GM19452 (cell line): ENCODE measurements at regions not wholly inside any gene's neighbourhood (a gene's known extent, or its start where the extent isn't known, plus 50 kb on each side); places are given as distances from the start of the nearest gene placed in this dataset.

Experiments
- ATAC-seq: cut with Tn5 transposase; IDR thresholded peaks from one replicate; pipeline ENCODE4 v1.9.1; 2021; ENCODE audit not compliant: unreplicated experiment

GRCh38 chr2:167454036-167454435 is 565.8 kb downstream of the XIRP2 start:
- ATAC-seq = no peak

GRCh38 chr2:167451496-167452289 is 563.4 kb downstream of the XIRP2 start:
- ATAC-seq = no peak

GRCh38 chr2:167450364-167450763 is 562.1 kb downstream of the XIRP2 start:
- ATAC-seq = no peak

GRCh38 chr2:167440382-167440781 is 552.1 kb downstream of the XIRP2 start:
- ATAC-seq = no peak

DNA sequence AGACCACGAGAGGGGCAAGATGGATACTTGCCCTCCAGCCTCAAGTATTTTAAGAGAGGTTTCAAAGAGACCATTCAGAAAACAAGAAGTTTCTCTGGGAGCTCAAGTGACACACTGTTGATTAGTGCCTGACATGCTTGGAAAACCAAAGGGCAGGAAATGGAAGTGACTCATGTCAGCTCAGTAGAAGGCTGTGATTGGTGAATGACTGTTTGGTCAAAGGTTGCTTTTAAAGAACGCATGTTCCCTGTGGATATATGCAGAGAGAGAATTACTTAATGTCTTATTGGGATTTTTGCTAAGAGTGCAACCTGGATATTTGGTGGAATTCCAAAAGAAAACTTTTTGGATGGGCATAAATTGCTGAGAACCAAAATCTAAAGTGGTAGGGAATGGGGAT is 549.9 kb downstream of the XIRP2 start:
- no peak for ATAC-seq

- no peak for ATAC-seq
These were observed 543.7 kb downstream of the XIRP2 start for GRCh38 chr2:167431949-167432348.

GRCh38 chr2:167430447-167430846 is 542.2 kb downstream of the XIRP2 start:
- no peak for ATAC-seq

GRCh38 chr2:167424803-167425755 is 536.8 kb downstream of the XIRP2 start:
- ATAC-seq = no peak

GRCh38 chr2:167424221-167424620 is 535.9 kb downstream of the XIRP2 start:
- no peak for ATAC-seq

GRCh38 chr2:167423731-167424130 is 535.5 kb downstream of the XIRP2 start:
- ATAC-seq = no peak

GRCh38 chr2:167420211-167420610 is 531.9 kb downstream of the XIRP2 start:
- no peak for ATAC-seq

- ATAC-seq = no peak
These were observed 526.8 kb downstream of the XIRP2 start for GRCh38 chr2:167415068-167415467.

DNA sequence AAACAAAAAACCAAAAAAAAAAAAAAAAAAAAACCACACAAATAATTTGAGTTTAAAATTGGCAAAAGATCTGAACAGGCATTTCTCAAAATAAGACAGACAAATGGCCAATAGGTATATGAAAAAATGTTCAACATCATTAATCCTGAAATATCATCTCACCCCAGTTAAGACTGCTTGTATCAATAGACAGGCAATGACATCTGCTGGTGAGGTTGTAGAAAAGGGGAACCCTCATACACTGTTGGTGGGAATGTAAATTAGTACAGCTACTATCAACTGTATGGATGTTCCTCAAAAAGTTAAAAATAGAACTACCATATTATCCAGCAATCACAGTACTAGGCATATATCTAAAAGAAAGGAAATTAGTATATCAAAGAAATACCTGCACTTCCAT is 523.1 kb downstream of the XIRP2 start:
- ATAC-seq = no peak

- no peak for ATAC-seq
These were observed 518.3 kb downstream of the XIRP2 start for GRCh38 chr2:167406558-167406957.

DNA sequence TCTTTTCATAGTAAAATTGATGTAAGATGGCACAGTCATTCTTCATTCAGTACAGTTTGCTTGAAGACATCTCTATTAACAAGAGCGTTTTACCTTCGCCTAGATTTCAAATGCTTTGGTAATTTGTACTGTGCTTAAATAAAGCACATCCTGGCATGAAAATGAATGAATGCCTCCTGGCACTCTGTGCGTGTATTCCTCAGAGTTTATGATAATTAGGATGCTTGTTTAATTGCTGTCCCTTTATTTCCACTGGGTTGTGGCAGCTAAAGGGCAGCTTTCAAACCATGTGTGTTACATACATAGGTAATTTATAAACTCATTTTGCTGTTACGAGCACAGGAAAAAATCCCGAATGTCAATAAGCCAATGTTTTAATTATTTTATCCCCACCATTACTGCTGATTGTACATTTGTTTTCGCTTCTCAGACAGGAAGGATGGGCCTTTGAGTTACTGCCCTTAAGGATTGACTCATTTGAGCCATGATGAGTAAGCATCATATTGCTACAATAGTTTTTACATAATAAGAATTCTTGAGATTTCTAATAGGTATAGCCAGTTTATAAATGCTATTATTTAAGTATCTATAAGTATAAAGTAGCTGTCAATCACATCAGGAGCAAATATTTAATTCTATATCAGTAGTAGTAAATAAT is 516.5 kb downstream of the XIRP2 start:
- no peak for ATAC-seq

- ATAC-seq = no peak
These were observed 513.0 kb downstream of the XIRP2 start for GRCh38 chr2:167401309-167401708.

DNA sequence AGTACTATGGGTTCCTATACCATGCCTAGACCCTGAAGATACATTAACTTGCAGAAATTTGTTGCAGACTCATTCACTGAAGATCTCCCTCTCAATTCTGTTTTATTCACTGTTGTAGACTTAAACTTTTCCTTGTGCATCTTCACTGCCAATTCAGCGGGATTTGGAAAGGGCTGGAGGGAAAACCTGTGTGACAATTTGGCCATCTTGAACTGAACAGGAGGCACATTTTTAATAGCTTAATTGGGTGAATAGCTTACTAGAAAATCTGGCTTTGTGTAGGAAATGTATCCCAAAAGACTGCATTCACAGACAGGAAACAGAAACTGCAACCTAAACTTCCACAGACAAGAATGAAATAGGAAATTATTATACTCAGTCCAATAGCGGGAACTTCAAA is 512.3 kb downstream of the XIRP2 start:
- no peak for ATAC-seq

- no peak for ATAC-seq
These were observed 510.6 kb downstream of the XIRP2 start for GRCh38 chr2:167398873-167399272.

GRCh38 chr2:167388901-167389300 is 500.6 kb downstream of the XIRP2 start:
- no peak for ATAC-seq

DNA sequence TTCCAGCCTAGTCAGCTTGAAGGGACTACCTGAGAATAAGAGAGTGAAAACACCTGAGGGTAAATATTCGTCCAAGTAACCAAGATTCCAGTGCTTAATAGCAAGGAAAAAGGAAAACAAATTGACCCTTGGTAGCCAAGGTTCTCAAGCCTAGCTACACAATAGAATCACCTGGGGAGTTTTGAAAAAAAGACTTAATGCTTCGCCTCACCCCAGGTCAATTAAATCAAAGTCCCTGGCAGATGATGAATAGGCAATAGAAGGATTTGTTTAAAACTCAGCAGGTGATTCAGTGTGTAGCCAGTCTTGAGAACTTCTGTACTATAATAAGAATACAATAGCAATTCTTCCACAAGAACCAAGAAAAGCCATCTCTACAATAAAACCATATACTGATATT is 500.2 kb downstream of the XIRP2 start:
- ATAC-seq = no peak

DNA sequence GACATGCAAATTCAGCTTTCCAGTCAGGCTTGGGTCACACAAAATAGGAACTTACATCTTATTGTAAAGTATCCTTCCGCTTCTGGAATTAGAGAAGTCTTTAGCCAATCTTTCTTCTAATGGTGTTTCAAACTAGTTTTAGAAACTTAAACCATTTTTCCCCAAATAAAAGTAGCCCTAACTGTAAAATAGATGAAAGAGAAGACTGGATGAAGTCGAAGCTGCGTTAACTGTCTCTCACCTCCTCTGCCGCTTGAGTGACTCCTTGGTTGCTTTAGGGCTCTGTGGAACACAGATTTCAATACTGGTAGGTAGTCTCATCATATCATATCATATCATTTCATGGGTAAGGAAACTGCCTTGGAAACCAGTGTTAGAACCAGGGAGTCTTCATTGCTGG is 498.4 kb downstream of the XIRP2 start:
- no peak for ATAC-seq
